GM21390 (cell line): ENCODE measurements at regions not wholly inside any gene's neighbourhood (a gene's known extent, or its start where the extent isn't known, plus 50 kb on each side); places are given as distances from the start of the nearest gene placed in this dataset.

ENCODE experiments used
- ATAC-seq: cut with Tn5 transposase; IDR thresholded peaks from one replicate; pipeline ENCODE4 v1.9.1; 2021; ENCODE audit not compliant: unreplicated experiment

- ATAC-seq = no peak
These were observed 57.4 kb upstream of the LGALSL start for GRCh38 chr2:64396551-64396950.

DNA sequence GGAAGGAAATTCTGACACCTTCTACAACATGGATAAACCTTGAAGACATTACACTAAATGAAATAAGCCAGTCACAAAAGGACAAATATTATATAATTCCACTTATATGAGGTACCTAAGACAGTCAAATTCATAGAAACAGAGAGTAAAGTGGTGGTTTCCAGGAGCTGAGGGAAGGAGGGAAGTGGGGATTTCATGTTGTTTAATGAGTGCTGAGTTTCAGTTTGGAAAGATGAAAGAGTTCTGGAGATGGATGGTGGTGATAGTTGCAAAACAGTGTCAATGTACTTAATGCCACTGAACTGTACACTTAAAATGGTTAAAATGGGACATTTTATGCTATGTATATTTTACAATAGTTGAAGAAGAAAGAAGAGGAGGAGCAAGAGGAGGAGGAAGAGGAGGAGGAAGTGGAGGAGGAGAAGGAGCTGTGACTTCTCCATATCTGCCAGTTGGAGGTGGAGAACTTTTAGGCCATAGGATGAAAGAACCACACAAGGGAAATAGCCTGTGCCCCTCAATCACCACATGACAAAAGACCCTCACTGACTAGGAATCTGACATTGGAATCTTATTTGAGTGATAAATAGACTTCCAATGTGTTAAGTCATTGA, 55.3 kb upstream of the LGALSL start:
- no peak for ATAC-seq

DNA sequence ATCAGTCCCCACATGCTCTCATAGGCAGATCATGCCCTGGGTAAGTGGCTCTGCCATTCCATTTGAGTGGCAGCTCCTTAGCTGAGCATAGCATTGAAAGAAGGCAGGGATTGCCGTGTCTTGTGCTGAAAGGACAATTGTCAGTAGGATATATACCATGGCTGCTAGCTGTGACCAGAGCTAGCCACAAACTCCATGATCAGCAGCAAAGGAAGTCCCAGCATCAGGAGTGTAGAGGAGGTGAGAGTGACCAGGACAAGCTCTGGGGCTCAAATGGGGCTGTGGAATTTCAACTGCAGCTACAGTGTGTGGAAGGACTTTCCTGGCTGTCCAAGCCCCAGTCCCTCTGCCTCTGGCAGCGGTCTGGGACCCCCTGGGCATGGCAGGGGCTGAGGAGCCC, 54.4 kb upstream of the LGALSL start:
- ATAC-seq = no peak

GRCh38 chr2:64400105-64400728, 53.7 kb upstream of the LGALSL start:
- no peak for ATAC-seq

- ATAC-seq = no peak
These were observed 53.0 kb upstream of the LGALSL start for GRCh38 chr2:64400733-64401528.

DNA sequence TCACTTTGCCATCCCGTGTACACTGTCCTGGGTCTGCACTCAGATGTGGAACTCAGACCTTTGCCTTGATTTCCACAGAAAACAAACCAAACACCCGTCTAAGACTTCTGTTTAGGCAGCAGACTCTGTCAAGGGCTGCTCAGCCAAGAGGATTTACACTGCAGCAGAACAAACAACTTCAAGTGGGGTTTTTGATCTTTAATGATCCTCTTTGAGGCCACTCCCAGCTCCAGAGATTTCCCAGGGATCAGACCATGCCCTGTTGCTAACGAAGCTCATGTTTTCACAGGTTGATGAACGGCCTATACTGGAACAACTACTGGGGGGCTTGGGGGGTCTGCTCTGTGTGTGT, 52.5 kb upstream of the LGALSL start:
- ATAC-seq = no peak

DNA sequence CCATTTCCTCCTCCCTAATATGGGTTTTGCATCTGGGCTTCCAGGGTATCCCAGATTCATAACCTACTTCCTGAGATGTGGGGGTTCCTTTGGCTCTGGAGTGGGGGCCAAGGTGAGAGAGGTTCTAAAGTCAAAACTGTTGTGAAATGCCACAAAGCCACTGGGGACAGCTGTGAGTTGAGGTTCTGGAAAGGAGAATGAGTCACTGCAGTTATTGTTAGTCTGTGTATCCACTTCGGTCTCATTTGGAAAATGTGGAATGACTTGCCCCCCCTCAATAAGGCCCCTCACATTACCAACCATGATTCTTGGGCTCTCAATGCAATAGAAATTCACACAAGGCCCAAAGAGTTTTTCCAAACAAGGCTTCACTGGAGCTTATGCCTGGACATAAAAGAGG, 51.1 kb upstream of the LGALSL start:
- ATAC-seq = no peak

- ATAC-seq = no peak
These were observed 50.5 kb upstream of the LGALSL start for GRCh38 chr2:64403426-64403825.

GRCh38 chr2:64404002-64404731, 49.8 kb upstream of the LGALSL start:
- no peak for ATAC-seq
